Endothelial cell of umbilical vein (primary cell): ENCODE measurements at regions not wholly inside any gene's neighbourhood (a gene's known extent, or its start where the extent isn't known, plus 50 kb on each side); places are given as distances from the start of the nearest gene placed in this dataset.

Experiments
- BruUV-seq: library from RNA; stranded (reverse); fragments of 400-500 nt; replicated peaks from 2 replicates; lab custom pipeline; 2021; lab: Mats Ljungman, UMichigan
- CTCF ChIA-PET: fragments of 300-600, 350-600 bp; sonication (Branson Sonifier 250); formaldehyde crosslinking; loops from one replicate; lab custom pipeline; 2021; ENCODE audit warnings: antibody characterized with exemption, inconsistent platforms; lab: Charles Lee
- POLR2A ChIA-PET: fragments of 300-600, 350-600 bp; sonication (Branson Sonifier 250); formaldehyde crosslinking; loops from one replicate; lab custom pipeline; 2021; ENCODE audit warnings: antibody characterized with exemption, inconsistent platforms; lab: Charles Lee
- DNase-seq: peaks from one replicate; pipeline ENCODE4 v3.0.0-alpha.2; 2011; ENCODE audit warnings: low read depth, low spot score
- FAIRE-seq: peaks from 2 replicates; lab custom pipeline; 2011; peaks lifted over from hg19 to GRCh38; lab: Jason Lieb, UNC
- H2AFZ ChIP-seq: 2 replicates; pipeline ENCODE4 v1.6.0; 2012; ENCODE audit warnings: low read depth, low read length, control low read depth, inconsistent platforms
- H3K27ac ChIP-seq: 2 replicates; pipeline ENCODE4 v1.5.1; 2011; ENCODE audit warnings: low read depth, mild to moderate bottlenecking, control low read depth, low read length, moderate library complexity; ENCODE audit not compliant: insufficient read depth
- H3K27me3 ChIP-seq, 2 experiments: 2 replicates each; pipeline versions ENCODE4 v1.6.0 to v1.6.1; 2011; ENCODE audit warnings: low read length in 2 of 2, mixed read lengths in 1 of 2; ENCODE audit not compliant: control insufficient read depth in 2 of 2, insufficient read depth in 2 of 2
- H3K36me3 ChIP-seq, 2 experiments: 2 replicates in 1 of 2; 3 replicates in 1 of 2; pipeline ENCODE4 v1.5.1; 2011; ENCODE audit warnings: low read length in 2 of 2, mild to moderate bottlenecking in 1 of 2, moderate library complexity in 1 of 2; ENCODE audit not compliant: control insufficient read depth in 2 of 2, insufficient read depth in 2 of 2; ENCODE audit errors: extremely low read depth in 1 of 2
- H3K4me1 ChIP-seq: 3 replicates; pipeline ENCODE4 v1.5.1; 2011; ENCODE audit warnings: mild to moderate bottlenecking, low read length; ENCODE audit not compliant: control insufficient read depth, insufficient read depth; ENCODE audit errors: extremely low read depth
- H3K4me2 ChIP-seq: 2 replicates; pipeline ENCODE4 v1.6.1; 2011; ENCODE audit warnings: low read length, control low read depth, mixed read lengths; ENCODE audit not compliant: insufficient read depth
- H3K4me3 ChIP-seq, 3 experiments: fragments of 200-600 bp in 1 of 3; sonication (generic), shearing (Covaris generic) in 1 of 3; replicated peaks in 1 of 3; 2 replicates each; pipeline ENCODE4 v1.5.1; 2011 to 2016; ENCODE audit warnings: control low read depth in 3 of 3, low read length in 3 of 3, mild to moderate bottlenecking in 2 of 3, inconsistent platforms in 1 of 3, low read depth in 1 of 3, moderate library complexity in 1 of 3; ENCODE audit not compliant: insufficient read depth in 1 of 3
- H3K79me2 ChIP-seq: 2 replicates; pipeline ENCODE4 v1.6.0; 2012; ENCODE audit warnings: low read length, inconsistent platforms; ENCODE audit not compliant: control insufficient read depth, insufficient read depth
- H3K9ac ChIP-seq: replicated peaks from 2 replicates; pipeline ENCODE3; 2011; ENCODE audit warnings: low read length, control low read depth; ENCODE audit not compliant: insufficient read depth; ENCODE audit errors: extremely low read depth
- H3K9me1 ChIP-seq: replicated peaks from 3 replicates; pipeline ENCODE4 v1.6.0; 2011; ENCODE audit warnings: mild to moderate bottlenecking, low read length; ENCODE audit not compliant: control insufficient read depth, insufficient read depth; ENCODE audit errors: extremely low read depth
- H3K9me3 ChIP-seq: replicated peaks from 2 replicates; pipeline ENCODE4 v1.5.1; 2012; ENCODE audit warnings: low read length, inconsistent platforms; ENCODE audit not compliant: control insufficient read depth, insufficient read depth
- H4K20me1 ChIP-seq: replicated peaks from 2 replicates; pipeline ENCODE3; 2011; ENCODE audit warnings: mild to moderate bottlenecking, low read length; ENCODE audit not compliant: control insufficient read depth, insufficient read depth; ENCODE audit errors: extremely low read depth
- CTCF ChIP-seq, 2 donors: IDR thresholded peaks; 1 replicate in 1 of 2; 2 replicates in 1 of 2; pipeline ENCODE4 v1.5.1; 2011; ENCODE audit warnings: low read length in 2 of 2, mild to moderate bottlenecking in 2 of 2, moderate library complexity in 2 of 2, control low read depth in 1 of 2, inconsistent platforms in 1 of 2, low read depth in 1 of 2; ENCODE audit not compliant: insufficient read depth in 1 of 2; ENCODE audit errors: extremely low read depth in 1 of 2
- EZH2 ChIP-seq: IDR thresholded peaks from 2 replicates; pipeline ENCODE4 v1.6.1; 2012; ENCODE audit warnings: borderline replicate concordance, low read depth, mild to moderate bottlenecking, moderate library complexity, low read length, inconsistent platforms; ENCODE audit not compliant: severe bottlenecking
- FOS ChIP-seq: IDR thresholded peaks from 2 replicates; pipeline ENCODE4 v1.6.1; 2011; ENCODE audit warnings: mild to moderate bottlenecking, low read length, moderate library complexity, borderline replicate concordance; ENCODE audit not compliant: insufficient read depth
- GATA2 ChIP-seq: IDR thresholded peaks from 2 replicates; pipeline ENCODE4 v1.7.0; 2011; ENCODE audit warnings: low read depth, mild to moderate bottlenecking, moderate library complexity, mixed read lengths, low read length; ENCODE audit not compliant: insufficient read length, insufficient read depth
- JUN ChIP-seq: IDR thresholded peaks from 2 replicates; pipeline ENCODE4 v1.6.1; 2011; ENCODE audit warnings: borderline replicate concordance, low read depth; ENCODE audit not compliant: insufficient read length, insufficient read depth
- MAX ChIP-seq: IDR thresholded peaks from 2 replicates; pipeline ENCODE4 v1.6.1; 2011; ENCODE audit not compliant: insufficient read depth, insufficient read length
- MYC ChIP-seq: IDR thresholded peaks from one replicate; pipeline ENCODE4 v1.6.1; 2011; ENCODE audit warnings: mild to moderate bottlenecking, low read depth, low read length
- POLR2A ChIP-seq: IDR thresholded peaks from 2 replicates; pipeline ENCODE4 v1.6.1; 2012; ENCODE audit warnings: low read depth, mild to moderate bottlenecking, control low read depth, low read length
- POLR2AphosphoS5 ChIP-seq: IDR thresholded peaks from 2 replicates; pipeline ENCODE4 v1.6.1; 2012; ENCODE audit warnings: low read depth, mild to moderate bottlenecking, control low read depth, low read length, moderate library complexity; ENCODE audit not compliant: insufficient read depth
- dilution Hi-C: fragments of 300-500 bp; cut with MboI; formaldehyde crosslinking; loops from one replicate; pipeline ENCODE4 v1.15.0; 2019; ENCODE audit warnings: low sequenced_read_pairs; ENCODE audit not compliant: extremely low pct_ligation_motif_present
- intact Hi-C: fragments of 100-400 bp; cut with micrococcal nuclease; formaldehyde crosslinking; loops from one replicate; pipeline ENCODE4 v1.10.0; 2022

- POLR2A ChIA-PET: no interaction called here
- intact Hi-C loops (no loop called here), dilution Hi-C loops (no loop called here)
- Histone ChIP-seq H3K36me3 (no peaks in the 10 kb centered on the region), H3K4me3 (no peak overlapping the region), H2AFZ (no peak overlapping the region), H3K9ac (no peak overlapping the region), H3K9me1 (no peaks in the 10 kb centered on the region), H4K20me1 (no peaks in the 10 kb centered on the region), H3K4me1 (no peaks in the 10 kb centered on the region), H3K27me3 (no peaks in the 10 kb centered on the region), H3K4me2 (no peak overlapping the region), H3K79me2 (no peaks in the 10 kb centered on the region), H3K27ac (no peak overlapping the region), H3K9me3 (peaks cover 4% of the 10 kb centered on the region)
- no peak for FAIRE-seq
- CTCF ChIA-PET: no interaction called here
- TF ChIP-seq MYC: no peak
- TF ChIP-seq FOS: no peak
- no peak for TF ChIP-seq EZH2
- BruUV-seq: no TSS peak
- no peak for DNase-seq
Measured at GRCh38 chr5:18967637-18968036, 1020.4 kb downstream of the CDH18 start.

GRCh38 chr5:18968966-18969365 is 1019.0 kb downstream of the CDH18 start:
- Histone ChIP-seq H3K4me2 (no peak overlapping the region), H3K4me3 (no peak overlapping the region), H3K79me2 (no peaks in the 10 kb centered on the region), H3K4me1 (no peaks in the 10 kb centered on the region), H3K9me3 (peaks cover 4% of the 10 kb centered on the region), H2AFZ (no peak overlapping the region), H3K36me3 (no peaks in the 10 kb centered on the region), H3K27me3 (no peaks in the 10 kb centered on the region), H3K9ac (no peak overlapping the region), H4K20me1 (no peaks in the 10 kb centered on the region), H3K27ac (no peak overlapping the region), H3K9me1 (no peaks in the 10 kb centered on the region)
- no TSS peak for BruUV-seq
- TF ChIP-seq MAX (no peak), FOS (no peak), POLR2A (no peak), EZH2 (no peak), JUN (no peak), GATA2 (no peak), MYC (no peak), POLR2AphosphoS5 (no peak), CTCF (IDR thresholded peaks at IDR 0.05; ENCODE audit: extremely low read depth in 1 of 2, insufficient read depth in 1 of 2, low read depth in 1 of 2, low read length in 2 of 2) (no peak)
- FAIRE-seq (no peak), DNase-seq (no peak)
- intact Hi-C loops: no loop called here
- CTCF ChIA-PET: no interaction called here
- dilution Hi-C loops: no loop called here
- POLR2A ChIA-PET: no interaction called here
